Liver (tissue), 3 donors: ENCODE measurements at regions not wholly inside any gene's neighbourhood (a gene's known extent, or its start where the extent isn't known, plus 50 kb on each side); places are given as distances from the start of the nearest gene placed in this dataset.

Source experiments
- CTCF ChIP-seq: fragments of 150-350 bp; IDR thresholded peaks from 2 replicates; pipeline ENCODE4 v1.5.1; 2017; ENCODE audit warnings: improper control_type of control experiment, low read depth, low read length; ENCODE audit not compliant: missing input control
- EGR1 ChIP-seq, 2 donors: IDR thresholded peaks; 2 replicates each; pipeline ENCODE4 v1.6.1; 2016 to 2018; ENCODE audit warnings: antibody characterized with exemption in 2 of 2, low read depth in 2 of 2
- GABPA ChIP-seq, 2 donors: IDR thresholded peaks in 1 of 2; conservative IDR thresholded peaks in 1 of 2; 2 replicates each; pipeline ENCODE4 v1.6.1; 2016; ENCODE audit warnings: antibody characterized with exemption in 2 of 2, mild to moderate bottlenecking in 1 of 2, moderate library complexity in 1 of 2
- HNF4A ChIP-seq, 2 donors: conservative IDR thresholded peaks; 2 replicates each; pipeline ENCODE4 v1.6.1; 2016; ENCODE audit warnings: antibody characterized with exemption in 2 of 2, mild to moderate bottlenecking in 2 of 2
- HNF4G ChIP-seq: IDR thresholded peaks from 2 replicates; pipeline ENCODE4 v1.6.1; 2016; ENCODE audit warnings: antibody characterized with exemption
- JUND ChIP-seq, 2 donors: IDR thresholded peaks; 2 replicates each; pipeline ENCODE4 v1.6.1; 2016; ENCODE audit warnings: antibody characterized with exemption in 2 of 2
- MAX ChIP-seq: IDR thresholded peaks from 2 replicates; pipeline ENCODE4 v1.6.1; 2016; ENCODE audit warnings: antibody characterized with exemption
- RAD21 ChIP-seq, 2 donors: IDR thresholded peaks; 2 replicates each; pipeline ENCODE4 v1.6.1; 2016; ENCODE audit warnings: antibody characterized with exemption in 2 of 2, mild to moderate bottlenecking in 2 of 2
- REST ChIP-seq: IDR thresholded peaks from 2 replicates; pipeline ENCODE4 v1.6.1; 2016; ENCODE audit warnings: antibody characterized with exemption, mild to moderate bottlenecking
- SP1 ChIP-seq: IDR thresholded peaks from 2 replicates; pipeline ENCODE4 v1.6.1; 2018; ENCODE audit warnings: antibody characterized with exemption, mild to moderate bottlenecking
- TAF1 ChIP-seq: conservative IDR thresholded peaks from 2 replicates; pipeline ENCODE4 v1.6.1; 2016; ENCODE audit warnings: antibody characterized with exemption, mild to moderate bottlenecking
- YY1 ChIP-seq: IDR thresholded peaks from 2 replicates; pipeline ENCODE4 v1.6.1; 2016; ENCODE audit warnings: antibody characterized with exemption, mild to moderate bottlenecking
- donor health status: healthy.
- donor health status: healthy.

GRCh38 chr11:37948258-37948657, 1350.2 kb upstream of the RAG2 start:
- TF ChIP-seq CTCF = no peak
- no peak for TF ChIP-seq TAF1
- no peak for TF ChIP-seq REST
- no peak for TF ChIP-seq MAX
- no peak for TF ChIP-seq GABPA (IDR thresholded peaks at IDR 0.05 in 1 of 2, conservative IDR thresholded peaks at IDR 0.05 in 1 of 2)
- no peak for TF ChIP-seq RAD21 (IDR thresholded peaks at IDR 0.05)
- no peak for TF ChIP-seq EGR1 (IDR thresholded peaks at IDR 0.05; ENCODE audit: low read depth in 2 of 2)
- TF ChIP-seq HNF4G = no peak
- TF ChIP-seq JUND (IDR thresholded peaks at IDR 0.05) = no peak
- no peak for TF ChIP-seq YY1
- TF ChIP-seq SP1 = no peak
- TF ChIP-seq HNF4A (conservative IDR thresholded peaks at IDR 0.05) = no peak
